Astrocyte of the cerebellum (primary cell): ENCODE measurements at regions not wholly inside any gene's neighbourhood (a gene's known extent, or its start where the extent isn't known, plus 50 kb on each side); places are given as distances from the start of the nearest gene placed in this dataset.

Experiments
- DNase-seq: peaks from one replicate; pipeline ENCODE4 v3.0.0-alpha.2; 2011; ENCODE audit warnings: low read depth
- H3K4me3 ChIP-seq: 2 replicates; pipeline ENCODE4 v1.5.1; 2011; ENCODE audit warnings: mild to moderate bottlenecking, low read depth, low read length, moderate library complexity
- CTCF ChIP-seq: IDR thresholded peaks from 2 replicates; pipeline ENCODE4 v1.5.1; 2012; ENCODE audit warnings: low read length, low read depth, moderate library complexity, mild to moderate bottlenecking; ENCODE audit errors: missing control alignments
- in situ Hi-C: cut with HindIII; loops from 2 replicates; pipeline ENCODE4 v1.10.0; 2017; ENCODE audit warnings: low sequenced_read_pairs

GRCh38 chr7:24409431-24410024 is 125.5 kb downstream of the NPY start:
- H3K4me3 ChIP-seq, result no peak overlapping the region
- DNase-seq, result no peak
- no peak for TF ChIP-seq CTCF
- in situ Hi-C loops, result no loop called here

GRCh38 chr7:24411226-24411625 is 127.2 kb downstream of the NPY start:
- TF ChIP-seq CTCF, result no peak
- in situ Hi-C loops, result no loop called here
- no peak for DNase-seq
- no peak overlapping the region for H3K4me3 ChIP-seq

- TF ChIP-seq CTCF, result no peak
- in situ Hi-C loops, result no loop called here
- no peak overlapping the region for H3K4me3 ChIP-seq
- no peak for DNase-seq
Observed at GRCh38 chr7:24417526-24418120, 133.6 kb downstream of the NPY start.

GRCh38 chr7:24419077-24419476 is 135.1 kb downstream of the NPY start:
- no peak overlapping the region for H3K4me3 ChIP-seq
- DNase-seq, result no peak
- TF ChIP-seq CTCF, result no peak
- in situ Hi-C loops, result no loop called here

- in situ Hi-C loops, result no loop called here
- H3K4me3 ChIP-seq, result no peak overlapping the region
- TF ChIP-seq CTCF, result no peak
- no peak for DNase-seq
Observed at GRCh38 chr7:24419511-24419910, 135.5 kb downstream of the NPY start.

GRCh38 chr7:24422441-24423010 is 138.5 kb downstream of the NPY start:
- in situ Hi-C loops, result no loop called here
- TF ChIP-seq CTCF, result no peak

More at GRCh38 chr7:24422441-24423010, 138.5 kb downstream of the NPY start:
- no peak overlapping the region for H3K4me3 ChIP-seq
- no peak for DNase-seq
